Neural crest cell (in vitro differentiated cells): ENCODE measurements at regions not wholly inside any gene's neighbourhood (a gene's known extent, or its start where the extent isn't known, plus 50 kb on each side); places are given as distances from the start of the nearest gene placed in this dataset.
A peak's percentile ranks its signal among the peaks of the same experiment; 100 is the strongest.

Experiments used
- DNase-seq: peaks from one replicate; pipeline ENCODE4 v3.0.0; 2021; ENCODE audit warnings: low read depth, mixed read lengths, low spot score
- H3K27ac Mint-ChIP-seq: one replicate; pipeline ENCODE4 v1.8.0; 2021; ENCODE audit warnings: mild to moderate bottlenecking, mixed read lengths; ENCODE audit not compliant: unreplicated experiment
- H3K27me3 Mint-ChIP-seq: 2 replicates; pipeline ENCODE4 v1.8.0; 2021; ENCODE audit warnings: low read depth, mild to moderate bottlenecking, mixed read lengths
- H3K36me3 Mint-ChIP-seq: 2 replicates; pipeline ENCODE4 v1.8.0; 2021; ENCODE audit warnings: low read depth, mild to moderate bottlenecking, mixed read lengths
- H3K4me1 Mint-ChIP-seq: 2 replicates; pipeline ENCODE4 v1.8.0; 2021; ENCODE audit warnings: mixed read lengths
- H3K4me3 Mint-ChIP-seq: one replicate; pipeline ENCODE4 v1.8.0; 2021; ENCODE audit warnings: mild to moderate bottlenecking, mixed read lengths
- H3K9me3 Mint-ChIP-seq: 2 replicates; pipeline ENCODE4 v1.8.0; 2021; ENCODE audit warnings: mixed read lengths
- CTCF ChIP-seq: fragments of 200-600 bp; sonication (generic); conservative IDR thresholded peaks from 2 replicates; pipeline ENCODE4 v1.5.0; 2021; ENCODE audit warnings: antibody characterized with exemption, mild to moderate bottlenecking

- Mint-ChIP-seq H3K27me3 (no peaks in the 10 kb centered on the region), H3K4me1 (no peaks in the 10 kb centered on the region), H3K27ac (no peak overlapping the region), H3K4me3 (no peak overlapping the region), H3K9me3 (peaks cover 2% of the 10 kb centered on the region), H3K36me3 (peaks cover 50% of the 10 kb centered on the region)
- TF ChIP-seq CTCF, result no peak
- DNase-seq, result no peak
Measured at GRCh38 chr19:5257155-5258045, 83.2 kb downstream of the PTPRS start.

- no peaks in the 10 kb centered on the region for H3K4me1 Mint-ChIP-seq
- H3K27me3 Mint-ChIP-seq, result no peaks in the 10 kb centered on the region
- no peak for TF ChIP-seq CTCF
- H3K9me3 Mint-ChIP-seq, result peaks cover 2% of the 10 kb centered on the region
- DNase-seq, result no peak
- H3K27ac Mint-ChIP-seq, result no peak overlapping the region
- no peak overlapping the region for H3K4me3 Mint-ChIP-seq
- peaks cover 47% of the 10 kb centered on the region for H3K36me3 Mint-ChIP-seq
Measured at GRCh38 chr19:5255602-5256231, 84.9 kb downstream of the PTPRS start.

- H3K27ac Mint-ChIP-seq, result no peak overlapping the region
Measured at GRCh38 chr19:5254944-5255343, 85.7 kb downstream of the PTPRS start.

GRCh38 chr19:5254543-5254942 is 86.1 kb downstream of the PTPRS start:
- peaks cover 55% of the 10 kb centered on the region for H3K36me3 Mint-ChIP-seq
- H3K9me3 Mint-ChIP-seq, result peaks cover 2% of the 10 kb centered on the region
- no peaks in the 10 kb centered on the region for H3K27me3 Mint-ChIP-seq
- TF ChIP-seq CTCF, result no peak
- no peak overlapping the region for H3K27ac Mint-ChIP-seq
- no peak for DNase-seq
- peak overlapping the region; percentile 12 for H3K4me3 Mint-ChIP-seq
- H3K4me1 Mint-ChIP-seq, result no peaks in the 10 kb centered on the region

More at GRCh38 chr19:5254944-5255343, 85.7 kb downstream of the PTPRS start:
- peaks cover 2% of the 10 kb centered on the region for H3K9me3 Mint-ChIP-seq
- H3K36me3 Mint-ChIP-seq, result peaks cover 51% of the 10 kb centered on the region
- no peak overlapping the region for H3K4me3 Mint-ChIP-seq
- no peaks in the 10 kb centered on the region for H3K4me1 Mint-ChIP-seq
- no peaks in the 10 kb centered on the region for H3K27me3 Mint-ChIP-seq
- no peak for TF ChIP-seq CTCF
- no peak for DNase-seq

GRCh38 chr19:5253406-5254110 is 87.1 kb downstream of the PTPRS start:
- Mint-ChIP-seq H3K9me3 (peaks cover 2% of the 10 kb centered on the region), H3K36me3 (peaks cover 54% of the 10 kb centered on the region), H3K4me1 (peaks cover 1% of the 10 kb centered on the region), H3K27me3 (no peaks in the 10 kb centered on the region), H3K4me3 (no peak overlapping the region), H3K27ac (peak overlapping the region; percentile 19)
- no peak for DNase-seq
- no peak for TF ChIP-seq CTCF
